Hepatocyte (in vitro differentiated cells): ENCODE measurements at regions not wholly inside any gene's neighbourhood (a gene's known extent, or its start where the extent isn't known, plus 50 kb on each side); places are given as distances from the start of the nearest gene placed in this dataset.

Source experiments
- CTCF ChIP-seq: fragments of 200-600 bp; sonication (generic); IDR thresholded peaks from 2 replicates; pipeline ENCODE4 v1.5.1; 2016; ENCODE audit warnings: antibody characterized with exemption, mild to moderate bottlenecking; ENCODE audit not compliant: poor library complexity
- EZH2 ChIP-seq: fragments of 200-600 bp; sonication (generic); IDR thresholded peaks from 2 replicates; pipeline ENCODE4 v1.6.1; 2016; ENCODE audit warnings: antibody characterized with exemption, mild to moderate bottlenecking, borderline replicate concordance
- EZH2phosphoT487 ChIP-seq: fragments of 200-600 bp; sonication (generic); IDR thresholded peaks from one replicate; pipeline ENCODE4 v1.6.1; 2018; ENCODE audit warnings: antibody characterized with exemption, mild to moderate bottlenecking, low read depth, moderate library complexity; ENCODE audit not compliant: unreplicated experiment, severe bottlenecking

GRCh38 chr21:35953597-35953996, 106.7 kb downstream of the SETD4 start:
- no peak for TF ChIP-seq CTCF
- TF ChIP-seq EZH2phosphoT487 = no peak
- TF ChIP-seq EZH2 = no peak
